Astrocyte of the spinal cord (primary cell): ENCODE measurements at regions not wholly inside any gene's neighbourhood (a gene's known extent, or its start where the extent isn't known, plus 50 kb on each side); places are given as distances from the start of the nearest gene placed in this dataset.
"Not testable (repeated sequence)": the region's sequence is repeated elsewhere in the genome, so short reads cannot be mapped to it uniquely, and the experiment has no call there.

Experiments
- DNase-seq: peaks from one replicate; pipeline ENCODE4 v3.0.0; 2011; ENCODE audit warnings: low read depth, low spot score
- H3K4me3 ChIP-seq: 2 replicates; pipeline ENCODE4 v1.5.1; 2011; ENCODE audit warnings: low read depth, mild to moderate bottlenecking, low read length, moderate library complexity
- CTCF ChIP-seq: IDR thresholded peaks from 2 replicates; pipeline ENCODE4 v1.5.1; 2012; ENCODE audit warnings: low read depth, mild to moderate bottlenecking, low read length, inconsistent platforms
- in situ Hi-C: cut with HindIII; loops from 2 replicates; pipeline ENCODE4 v1.10.0; 2017; ENCODE audit warnings: low sequenced_read_pairs

- in situ Hi-C loops: no loop called here
- TF ChIP-seq CTCF: no peak
- H3K4me3 ChIP-seq: no peak overlapping the region
- DNase-seq: no peak
These were observed 353.3 kb upstream of the MAGEB16 start for GRCh38 chrX:35444671-35445355.

- in situ Hi-C loops: no loop called here
- H3K4me3 ChIP-seq: no peak overlapping the region
- no peak for TF ChIP-seq CTCF
- no peak for DNase-seq
These were observed 352.2 kb upstream of the MAGEB16 start for GRCh38 chrX:35445912-35446311.

GRCh38 chrX:35456891-35457290, 341.3 kb upstream of the MAGEB16 start:
- no peak for DNase-seq
- in situ Hi-C loops: no loop called here
- TF ChIP-seq CTCF: no peak
- no peak overlapping the region for H3K4me3 ChIP-seq

GRCh38 chrX:35458142-35458541, 340.0 kb upstream of the MAGEB16 start:
- in situ Hi-C loops: no loop called here
- no peak for DNase-seq
- H3K4me3 ChIP-seq: no peak overlapping the region
- TF ChIP-seq CTCF: no peak

- DNase-seq: no peak
- TF ChIP-seq CTCF: no peak
- no peak overlapping the region for H3K4me3 ChIP-seq
- in situ Hi-C loops: no loop called here
These were observed 337.0 kb upstream of the MAGEB16 start for GRCh38 chrX:35461164-35461563.

GRCh38 chrX:35496671-35497070, 301.5 kb upstream of the MAGEB16 start:
- H3K4me3 ChIP-seq, in situ Hi-C loops, DNase-seq: not testable (repeated sequence)

- in situ Hi-C loops: not testable (repeated sequence)
These were observed 300.7 kb upstream of the MAGEB16 start for GRCh38 chrX:35497453-35497852.

More at GRCh38 chrX:35497453-35497852, 300.7 kb upstream of the MAGEB16 start:
- H3K4me3 ChIP-seq, DNase-seq: not testable (repeated sequence)
